Lower leg skin (tissue), 4 donors: ENCODE measurements at regions not wholly inside any gene's neighbourhood (a gene's known extent, or its start where the extent isn't known, plus 50 kb on each side); places are given as distances from the start of the nearest gene placed in this dataset.

Experiments used
- DNase-seq, 2 donors: peaks; one replicate each; pipeline ENCODE4 v3.0.0-alpha.2; 2019; ENCODE audit warnings: low spot score in 2 of 2
- H3K4me3 ChIP-seq: fragments of 200-600 bp; sonication (generic); 2 replicates; pipeline ENCODE4 v1.5.1; 2017; ENCODE audit warnings: mild to moderate bottlenecking, low read depth; ENCODE audit not compliant: poor library complexity, severe bottlenecking
- CTCF ChIP-seq, 3 donors: fragments of 450-650 bp; IDR thresholded peaks; one replicate each; pipeline ENCODE4 v1.5.1; 2016; ENCODE audit warnings: antibody characterized with exemption in 3 of 3, mild to moderate bottlenecking in 3 of 3, moderate library complexity in 2 of 3
- POLR2A ChIP-seq, 2 donors: fragments of 450-650 bp; IDR thresholded peaks; one replicate each; pipeline ENCODE4 v1.6.1; 2016 to 2017; ENCODE audit warnings: antibody characterized with exemption in 2 of 2, mild to moderate bottlenecking in 1 of 2, moderate library complexity in 1 of 2
- WGBS, 2 donors: methylation state at CpG; one replicate each; pipeline ENCODE4 v1.1.5; 2018; 5-methylcytosine and 5-hydroxymethylcytosine counted together
- intact Hi-C: fragments of 100-400 bp; cut with DNase I; formaldehyde crosslinking; loops from one replicate; pipeline ENCODE4 v1.15.0; 2023; ENCODE audit warnings: low total_unique reads

GRCh38 chr13:65834897-65835296, 1395.2 kb downstream of the PCDH9 start:
- H3K4me3 ChIP-seq, result no peak overlapping the region
- no peak for TF ChIP-seq CTCF (IDR thresholded peaks at IDR 0.05)
- no peak for TF ChIP-seq POLR2A (IDR thresholded peaks at IDR 0.05)
- intact Hi-C loops, result no loop called here
- 44 to 46% methylated on average over 2 of the region's 2 CpGs for WGBS, 2 donors
- no peak for DNase-seq

GRCh38 chr13:65830411-65831205, 1399.5 kb downstream of the PCDH9 start:
- no peak overlapping the region for H3K4me3 ChIP-seq
- intact Hi-C loops, result no loop called here
- WGBS, 2 donors, result 61% methylated on average over 9 to 10 of the region's 10 CpGs
- no peak for DNase-seq
- no peak for TF ChIP-seq CTCF (IDR thresholded peaks at IDR 0.05)
- no peak for TF ChIP-seq POLR2A (IDR thresholded peaks at IDR 0.05)

- 91 to 92% methylated on average over 15 to 16 of the region's 16 CpGs for WGBS, 2 donors
- no peak for TF ChIP-seq POLR2A (IDR thresholded peaks at IDR 0.05)
- TF ChIP-seq CTCF (IDR thresholded peaks at IDR 0.05), result no peak
- H3K4me3 ChIP-seq, result no peak overlapping the region
- intact Hi-C loops, result no loop called here
- no peak for DNase-seq
Measured at GRCh38 chr13:65829241-65830008, 1400.7 kb downstream of the PCDH9 start.

- intact Hi-C loops, result no loop called here
Measured at GRCh38 chr13:65826657-65827056, 1403.5 kb downstream of the PCDH9 start.

GRCh38 chr13:65825039-65825438, 1405.1 kb downstream of the PCDH9 start:
- intact Hi-C loops, result no loop called here
- no peak for DNase-seq
- TF ChIP-seq POLR2A (IDR thresholded peaks at IDR 0.05) (no peak), CTCF (IDR thresholded peaks at IDR 0.05) (no peak)
- H3K4me3 ChIP-seq, result no peak overlapping the region
- WGBS, 2 donors, result 77 to 88% methylated on average over 1 of the region's 1 CpG

More at GRCh38 chr13:65826657-65827056, 1403.5 kb downstream of the PCDH9 start:
- TF ChIP-seq POLR2A (IDR thresholded peaks at IDR 0.05) (no peak), CTCF (IDR thresholded peaks at IDR 0.05) (no peak)
- 60 to 67% methylated on average over 5 of the region's 5 CpGs for WGBS, 2 donors
- no peak for DNase-seq
- no peak overlapping the region for H3K4me3 ChIP-seq
